ENCODE measurements at regions not wholly inside any gene's neighbourhood (a gene's known extent, or its start where the extent isn't known, plus 50 kb on each side); places are given as distances from the start of the nearest gene placed in this dataset.

DNA sequence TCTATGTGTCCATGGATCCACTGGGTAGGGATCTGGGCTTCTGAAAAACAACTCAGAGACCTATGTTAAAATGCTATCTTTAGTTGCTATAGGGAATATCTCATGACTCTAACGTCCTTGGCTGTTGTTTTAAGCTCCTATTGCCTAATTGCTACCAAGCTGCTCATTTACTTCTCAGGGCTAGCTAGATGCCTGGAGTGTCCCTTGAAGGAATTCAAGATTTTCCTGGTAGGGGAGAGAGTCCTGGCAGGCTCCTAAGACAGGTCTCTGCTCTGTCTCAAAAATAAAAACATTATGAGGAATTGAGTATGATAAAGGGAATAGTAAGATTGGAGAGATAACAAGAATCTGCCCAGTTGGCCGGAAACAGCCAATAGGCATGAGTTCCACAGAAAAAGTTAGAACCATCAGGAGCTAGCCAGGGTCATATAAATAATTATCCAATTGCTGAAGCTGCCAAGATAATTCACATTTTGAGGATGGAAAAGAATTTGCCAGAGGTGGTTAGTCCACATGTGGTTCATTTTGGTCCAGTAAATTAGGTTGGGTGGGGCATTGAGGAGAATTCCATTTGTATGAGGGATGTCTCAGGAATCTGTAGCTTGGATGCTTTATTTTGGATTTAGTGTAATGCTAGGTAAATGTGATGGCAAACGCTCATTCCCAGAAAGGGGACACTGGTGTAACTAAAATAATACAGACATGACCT lies 362.7 kb upstream of the VSTM2A start:
- TF ChIP-seq, protein P1, sequence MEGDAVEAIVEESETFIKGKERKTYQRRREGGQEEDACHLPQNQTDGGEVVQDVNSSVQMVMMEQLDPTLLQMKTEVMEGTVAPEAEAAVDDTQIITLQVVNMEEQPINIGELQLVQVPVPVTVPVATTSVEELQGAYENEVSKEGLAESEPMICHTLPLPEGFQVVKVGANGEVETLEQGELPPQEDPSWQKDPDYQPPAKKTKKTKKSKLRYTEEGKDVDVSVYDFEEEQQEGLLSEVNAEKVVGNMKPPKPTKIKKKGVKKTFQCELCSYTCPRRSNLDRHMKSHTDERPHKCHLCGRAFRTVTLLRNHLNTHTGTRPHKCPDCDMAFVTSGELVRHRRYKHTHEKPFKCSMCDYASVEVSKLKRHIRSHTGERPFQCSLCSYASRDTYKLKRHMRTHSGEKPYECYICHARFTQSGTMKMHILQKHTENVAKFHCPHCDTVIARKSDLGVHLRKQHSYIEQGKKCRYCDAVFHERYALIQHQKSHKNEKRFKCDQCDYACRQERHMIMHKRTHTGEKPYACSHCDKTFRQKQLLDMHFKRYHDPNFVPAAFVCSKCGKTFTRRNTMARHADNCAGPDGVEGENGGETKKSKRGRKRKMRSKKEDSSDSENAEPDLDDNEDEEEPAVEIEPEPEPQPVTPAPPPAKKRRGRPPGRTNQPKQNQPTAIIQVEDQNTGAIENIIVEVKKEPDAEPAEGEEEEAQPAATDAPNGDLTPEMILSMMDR (IDR thresholded peaks at IDR 0.05; ENCODE audit: low read depth, low read length, poor library complexity, severe bottlenecking): no peak
- no peak for TF ChIP-seq EZH2phosphoT487 (IDR thresholded peaks at IDR 0.05; ENCODE audit: borderline replicate concordance, low read length)

Data from DOHH2 (cell line).